Endodermal cell (in vitro differentiated cells): ENCODE measurements at regions not wholly inside any gene's neighbourhood (a gene's known extent, or its start where the extent isn't known, plus 50 kb on each side); places are given as distances from the start of the nearest gene placed in this dataset.

Experiments
- DNase-seq: peaks from one replicate; pipeline ENCODE4 v3.0.0-alpha.2; 2017
- H3K27ac ChIP-seq: 2 replicates; pipeline ENCODE4 v1.5.1; 2013; ENCODE audit warnings: mild to moderate bottlenecking, low read depth, low read length, moderate library complexity
- H3K27me3 ChIP-seq: 2 replicates; pipeline ENCODE4 v1.6.1; 2013; ENCODE audit warnings: mild to moderate bottlenecking, low read length, moderate library complexity; ENCODE audit not compliant: insufficient read depth, control insufficient read depth, poor library complexity, severe bottlenecking
- H3K36me3 ChIP-seq: 2 replicates; pipeline ENCODE4 v1.7.0; 2013; ENCODE audit warnings: mild to moderate bottlenecking, low read length, moderate library complexity; ENCODE audit not compliant: control insufficient read depth, insufficient read depth
- H3K4me1 ChIP-seq: one replicate; pipeline ENCODE4 v1.7.0; 2013; ENCODE audit warnings: low read length; ENCODE audit not compliant: control insufficient read depth, insufficient read depth
- H3K4me3 ChIP-seq: 2 replicates; pipeline ENCODE4 v1.5.1; 2013; ENCODE audit warnings: mild to moderate bottlenecking, low read length, moderate library complexity
- H3K9ac ChIP-seq: 2 replicates; pipeline ENCODE4 v1.6.1; 2013; ENCODE audit warnings: mild to moderate bottlenecking, low read length, moderate library complexity; ENCODE audit not compliant: poor library complexity, severe bottlenecking; ENCODE audit errors: extremely low read depth
- H3K9me3 ChIP-seq: 2 replicates; pipeline ENCODE4 v1.6.1; 2013; ENCODE audit warnings: mild to moderate bottlenecking, low read length, moderate library complexity; ENCODE audit not compliant: control insufficient read depth
- H3K27ac Mint-ChIP-seq: 2 replicates; pipeline ENCODE4 v1.8.0; 2020; ENCODE audit warnings: mixed read lengths
- H3K27me3 Mint-ChIP-seq: 2 replicates; pipeline ENCODE4 v1.8.0; 2021; ENCODE audit warnings: mild to moderate bottlenecking, mixed read lengths; ENCODE audit not compliant: insufficient read depth
- H3K36me3 Mint-ChIP-seq: 2 replicates; pipeline ENCODE4 v1.8.0; 2020; ENCODE audit warnings: low read depth, mixed read lengths
- H3K4me1 Mint-ChIP-seq: 2 replicates; pipeline ENCODE4 v1.8.0; 2020; ENCODE audit warnings: mixed read lengths
- H3K4me3 Mint-ChIP-seq: 2 replicates; pipeline ENCODE4 v1.8.0; 2020; ENCODE audit warnings: mild to moderate bottlenecking, moderate library complexity, mixed read lengths
- H3K9me3 Mint-ChIP-seq: 2 replicates; pipeline ENCODE4 v1.8.0; 2020; ENCODE audit warnings: mild to moderate bottlenecking, mixed read lengths
- WGBS, 2 experiments: methylation state at CpG; one replicate each; pipeline versions ENCODE4 v1.1.5 to v1.1.7; 2013; ENCODE audit warnings: missing lambda C conversion rate in 2 of 2, mixed read lengths in 1 of 2; ENCODE audit not compliant: insufficient coverage in 1 of 2, insufficient read length in 1 of 2; 5-methylcytosine and 5-hydroxymethylcytosine counted together
- TF ChIP-seq, protein P1 (sequence below): fragments of 200-600 bp; sonication (generic); conservative IDR thresholded peaks from 2 replicates; pipeline ENCODE4 v1.5.0; 2021; ENCODE audit warnings: antibody characterized with exemption, mild to moderate bottlenecking

DNA sequence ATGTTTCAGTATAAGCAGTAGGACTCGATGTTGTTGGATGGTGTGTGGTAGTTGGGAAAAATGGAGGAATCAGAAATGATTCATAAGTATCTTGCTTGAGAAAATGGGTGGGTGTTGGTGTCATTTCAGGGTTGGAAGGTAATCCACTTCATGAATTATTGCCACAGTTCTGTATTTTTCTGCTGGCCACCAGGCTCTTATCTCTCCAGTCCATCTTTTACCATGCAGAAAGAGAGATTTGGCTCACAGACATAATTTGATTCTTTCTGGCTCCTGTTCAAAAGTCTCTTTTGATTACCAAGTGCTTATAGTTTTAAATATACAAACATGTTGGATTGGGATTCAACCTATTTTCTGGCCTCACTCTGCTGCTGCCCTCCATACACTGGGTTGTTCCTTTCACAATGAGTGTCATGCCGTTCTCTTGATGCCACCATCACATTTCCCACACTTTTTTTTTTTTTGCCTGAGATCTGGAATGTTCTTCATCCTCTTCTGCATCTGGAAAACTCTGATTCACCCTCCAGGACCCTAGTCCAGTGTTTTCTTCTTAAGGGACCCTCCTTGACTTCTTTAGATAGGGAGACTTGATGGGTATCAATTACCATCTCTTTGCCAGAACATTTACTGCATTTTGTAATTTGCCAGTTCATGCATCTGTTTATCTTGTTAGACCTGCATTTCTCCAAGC, 69.4 kb upstream of the GAP43 start:
- DNase-seq: no peak
- Mint-ChIP-seq H3K27ac (no peak overlapping the region), H3K9me3 (no peaks in the 10 kb centered on the region), H3K4me1 (no peaks in the 10 kb centered on the region), H3K36me3 (no peaks in the 10 kb centered on the region), H3K27me3 (no peaks in the 10 kb centered on the region), H3K4me3 (no peak overlapping the region)
- no peaks in the 10 kb centered on the region for H3K9me3 ChIP-seq
- no peaks in the 10 kb centered on the region for H3K27me3 ChIP-seq
- TF ChIP-seq, protein P1, sequence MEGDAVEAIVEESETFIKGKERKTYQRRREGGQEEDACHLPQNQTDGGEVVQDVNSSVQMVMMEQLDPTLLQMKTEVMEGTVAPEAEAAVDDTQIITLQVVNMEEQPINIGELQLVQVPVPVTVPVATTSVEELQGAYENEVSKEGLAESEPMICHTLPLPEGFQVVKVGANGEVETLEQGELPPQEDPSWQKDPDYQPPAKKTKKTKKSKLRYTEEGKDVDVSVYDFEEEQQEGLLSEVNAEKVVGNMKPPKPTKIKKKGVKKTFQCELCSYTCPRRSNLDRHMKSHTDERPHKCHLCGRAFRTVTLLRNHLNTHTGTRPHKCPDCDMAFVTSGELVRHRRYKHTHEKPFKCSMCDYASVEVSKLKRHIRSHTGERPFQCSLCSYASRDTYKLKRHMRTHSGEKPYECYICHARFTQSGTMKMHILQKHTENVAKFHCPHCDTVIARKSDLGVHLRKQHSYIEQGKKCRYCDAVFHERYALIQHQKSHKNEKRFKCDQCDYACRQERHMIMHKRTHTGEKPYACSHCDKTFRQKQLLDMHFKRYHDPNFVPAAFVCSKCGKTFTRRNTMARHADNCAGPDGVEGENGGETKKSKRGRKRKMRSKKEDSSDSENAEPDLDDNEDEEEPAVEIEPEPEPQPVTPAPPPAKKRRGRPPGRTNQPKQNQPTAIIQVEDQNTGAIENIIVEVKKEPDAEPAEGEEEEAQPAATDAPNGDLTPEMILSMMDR: no peak
- no peaks in the 10 kb centered on the region for H3K4me1 ChIP-seq
- 90 to 93% methylated on average over 2 of the region's 2 CpGs for WGBS, 2 experiments
- H3K36me3 ChIP-seq: no peaks in the 10 kb centered on the region
- H3K9ac ChIP-seq: no peak overlapping the region
- no peak overlapping the region for H3K27ac ChIP-seq
- no peak overlapping the region for H3K4me3 ChIP-seq

DNA sequence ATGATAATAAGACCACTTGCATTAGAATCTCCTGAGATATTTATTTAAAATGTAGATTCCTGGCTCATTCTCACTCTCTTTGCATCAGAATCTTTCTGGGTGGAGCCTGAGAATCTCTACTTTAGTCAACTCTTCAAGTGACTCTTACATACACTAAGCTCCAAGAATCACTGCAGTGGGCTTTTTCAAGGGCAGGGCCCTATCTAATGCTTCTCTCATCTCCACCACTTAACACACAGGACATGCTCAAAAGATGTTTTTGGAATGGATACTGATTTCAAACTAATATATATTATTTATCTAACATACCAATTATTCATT, 68.9 kb upstream of the GAP43 start:
- no peaks in the 10 kb centered on the region for H3K4me1 ChIP-seq
- H3K4me3 ChIP-seq: no peak overlapping the region
- Mint-ChIP-seq H3K4me3 (no peak overlapping the region), H3K36me3 (no peaks in the 10 kb centered on the region), H3K27me3 (no peaks in the 10 kb centered on the region), H3K27ac (no peak overlapping the region), H3K9me3 (no peaks in the 10 kb centered on the region), H3K4me1 (no peaks in the 10 kb centered on the region)
- no peaks in the 10 kb centered on the region for H3K36me3 ChIP-seq
- no peak overlapping the region for H3K9ac ChIP-seq
- TF ChIP-seq, protein P1: no peak
- no peaks in the 10 kb centered on the region for H3K27me3 ChIP-seq
- no peak overlapping the region for H3K27ac ChIP-seq
- DNase-seq: no peak
- H3K9me3 ChIP-seq: no peaks in the 10 kb centered on the region

DNA sequence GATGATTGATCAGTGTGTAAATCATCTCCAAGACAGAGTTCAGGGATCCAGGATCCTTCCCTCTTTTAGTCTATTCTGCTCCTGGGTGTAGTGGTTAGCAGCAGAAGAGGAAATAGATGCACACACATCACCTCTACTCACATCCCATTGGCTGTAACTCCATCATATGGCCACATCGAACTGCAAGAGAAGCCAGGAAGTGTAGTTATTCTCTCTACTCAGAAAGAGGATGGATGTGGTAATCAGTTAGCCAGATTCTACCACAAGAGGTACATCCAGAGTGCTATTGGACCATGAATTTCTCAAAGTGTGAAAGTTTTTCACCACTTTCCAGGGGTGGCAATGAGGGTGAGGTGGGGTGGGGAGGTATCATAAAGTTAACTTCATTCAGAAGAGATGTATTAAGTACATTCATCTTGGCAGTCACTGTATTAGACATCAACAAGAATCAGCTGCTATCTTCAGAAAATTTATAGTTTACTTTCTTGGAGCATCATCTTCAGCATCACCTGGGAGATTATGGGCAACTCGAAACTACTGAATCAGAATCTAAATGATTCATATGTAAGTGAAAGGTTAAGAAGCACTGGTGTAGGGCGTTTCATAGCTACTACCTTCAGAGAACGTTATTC, 60.6 kb upstream of the GAP43 start:
- no peak overlapping the region for H3K27ac Mint-ChIP-seq
- H3K27me3 Mint-ChIP-seq: no peaks in the 10 kb centered on the region
- H3K27ac ChIP-seq: no peak overlapping the region
- no peaks in the 10 kb centered on the region for H3K36me3 ChIP-seq
- no peak overlapping the region for H3K4me3 Mint-ChIP-seq
- H3K4me1 Mint-ChIP-seq: no peaks in the 10 kb centered on the region
- no peaks in the 10 kb centered on the region for H3K9me3 ChIP-seq
- H3K4me1 ChIP-seq: no peaks in the 10 kb centered on the region
- no peaks in the 10 kb centered on the region for H3K27me3 ChIP-seq
- TF ChIP-seq, protein P1: no peak
- DNase-seq: no peak
- no peaks in the 10 kb centered on the region for H3K9me3 Mint-ChIP-seq
- H3K36me3 Mint-ChIP-seq: no peaks in the 10 kb centered on the region
- H3K9ac ChIP-seq: no peak overlapping the region
- 88 to 96% methylated on average over 3 to 4 of the region's 4 CpGs for WGBS, 2 experiments
- no peak overlapping the region for H3K4me3 ChIP-seq
